Caco-2 (cell line): ENCODE measurements at regions not wholly inside any gene's neighbourhood (a gene's known extent, or its start where the extent isn't known, plus 50 kb on each side); places are given as distances from the start of the nearest gene placed in this dataset.

ENCODE experiments used
- BruUV-seq: library from RNA; stranded (reverse); fragments of 400-500 nt; replicated peaks from 2 replicates; lab custom pipeline; 2021; lab: Mats Ljungman, UMichigan
- CTCF ChIA-PET: fragments of 300-600 bp; sonication (Branson Sonifier 250); formaldehyde crosslinking; loops from one replicate; lab custom pipeline; 2022; ENCODE audit warnings: antibody characterized with exemption; lab: Charles Lee
- POLR2A ChIA-PET: fragments of 300-600 bp; sonication (Branson Sonifier 250); formaldehyde crosslinking; loops from one replicate; lab custom pipeline; 2022; ENCODE audit warnings: antibody characterized with exemption; lab: Charles Lee
- DNase-seq, 2 experiments: peaks; one replicate each; pipeline versions ENCODE4 v3.0.0 to v3.0.0-alpha.2; 2020 to 2022
- H3K27me3 ChIP-seq: replicated peaks from 2 replicates; pipeline ENCODE4 v1.6.0; 2011; ENCODE audit warnings: low read length; ENCODE audit not compliant: control insufficient read depth, insufficient read depth
- H3K36me3 ChIP-seq: 2 replicates; pipeline ENCODE4 v1.5.1; 2011; ENCODE audit warnings: low read length; ENCODE audit not compliant: control insufficient read depth, insufficient read depth
- H3K4me1 ChIP-seq: fragments of 250-450 bp; sonication (Bioruptor Pico); 2 replicates; pipeline ENCODE4 v1.5.1; 2020; ENCODE audit warnings: mild to moderate bottlenecking
- H3K4me3 ChIP-seq: 2 replicates; pipeline ENCODE4 v1.5.1; 2011; ENCODE audit warnings: low read depth, mild to moderate bottlenecking, control low read depth, low read length
- H3K9me3 ChIP-seq: fragments of 250-450 bp; sonication (Bioruptor Pico); 2 replicates; pipeline ENCODE4 v1.5.1; 2020; ENCODE audit warnings: mild to moderate bottlenecking, moderate library complexity
- H3K27ac Mint-ChIP-seq: one replicate; pipeline ENCODE4 v1.8.0; 2022; ENCODE audit warnings: mixed read lengths; ENCODE audit not compliant: unreplicated experiment
- H3K27me3 Mint-ChIP-seq: one replicate; pipeline ENCODE4 v1.8.0; 2022; ENCODE audit warnings: mixed read lengths; ENCODE audit not compliant: insufficient read depth, unreplicated experiment
- H3K36me3 Mint-ChIP-seq: one replicate; pipeline ENCODE4 v1.8.0; 2022; ENCODE audit warnings: mild to moderate bottlenecking, mixed read lengths; ENCODE audit not compliant: insufficient read depth, unreplicated experiment
- H3K4me1 Mint-ChIP-seq: one replicate; pipeline ENCODE4 v1.8.0; 2022; ENCODE audit warnings: low read depth, mixed read lengths; ENCODE audit not compliant: unreplicated experiment
- H3K4me3 Mint-ChIP-seq: one replicate; pipeline ENCODE4 v1.8.0; 2022; ENCODE audit warnings: mild to moderate bottlenecking, moderate library complexity, mixed read lengths; ENCODE audit not compliant: unreplicated experiment
- H3K9me3 Mint-ChIP-seq: one replicate; pipeline ENCODE4 v1.8.0; 2022; ENCODE audit warnings: mixed read lengths; ENCODE audit not compliant: unreplicated experiment
- intact Hi-C: fragments of 100-400 bp; cut with micrococcal nuclease; formaldehyde crosslinking; loops from one replicate; pipeline ENCODE4 v1.10.0; 2022; ENCODE audit not compliant: unreplicated experiment
- TF ChIP-seq, protein P1 (sequence below), 2 experiments: fragments of 200-600 bp in 1 of 2; IDR thresholded peaks; 1 replicate in 1 of 2; 2 replicates in 1 of 2; pipeline versions ENCODE4 v1.5.1 to v1.8.0; 2011 to 2022; ENCODE audit warnings: antibody characterized with exemption in 1 of 2, control low read depth in 1 of 2, inconsistent platforms in 1 of 2, low read depth in 1 of 2, low read length in 1 of 2, mild to moderate bottlenecking in 1 of 2, moderate library complexity in 1 of 2; ENCODE audit not compliant: insufficient read depth in 1 of 2, severe bottlenecking in 1 of 2, unreplicated experiment in 1 of 2

DNA sequence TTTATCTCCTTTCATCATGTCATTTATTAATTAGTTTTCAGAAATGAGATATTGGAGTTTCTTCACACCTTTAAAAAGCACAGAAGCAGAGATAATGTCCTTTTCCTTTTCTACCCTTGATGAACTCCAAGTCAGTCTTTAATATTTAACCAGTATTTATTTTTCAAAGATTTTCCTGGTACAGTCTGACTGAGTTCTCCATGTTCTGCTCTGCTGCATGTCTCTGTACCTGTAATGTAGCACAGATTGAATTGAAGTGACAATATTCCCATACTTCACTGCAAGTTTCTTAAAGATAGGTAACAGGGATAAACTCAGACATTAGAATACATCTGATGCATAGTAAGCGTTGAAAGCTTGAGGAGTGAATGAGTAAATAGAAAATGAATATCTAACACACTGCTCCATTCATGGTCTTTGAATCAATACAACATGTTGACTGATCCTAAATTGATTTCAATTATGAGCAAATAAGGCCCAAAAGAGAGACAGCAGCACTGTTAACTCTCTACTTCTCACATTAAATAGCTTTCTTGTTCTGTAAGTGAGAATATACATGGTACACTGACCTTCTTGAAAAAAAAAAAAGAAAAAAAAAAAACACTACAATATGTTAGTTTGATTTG lies 1323.6 kb upstream of the PRR20A start:
- H3K27ac Mint-ChIP-seq: no peak overlapping the region
- H3K27me3 ChIP-seq: no peaks in the 10 kb centered on the region
- no peaks in the 10 kb centered on the region for H3K36me3 ChIP-seq
- no peak overlapping the region for H3K4me3 ChIP-seq
- CTCF ChIA-PET: no interaction called here
- H3K4me1 ChIP-seq: no peaks in the 10 kb centered on the region
- intact Hi-C loops: no loop called here
- peaks cover 19% of the 10 kb centered on the region for H3K9me3 Mint-ChIP-seq
- H3K36me3 Mint-ChIP-seq: no peaks in the 10 kb centered on the region
- POLR2A ChIA-PET: no interaction called here
- no peaks in the 10 kb centered on the region for H3K9me3 ChIP-seq
- H3K4me3 Mint-ChIP-seq: no peak overlapping the region
- BruUV-seq: no TSS peak
- DNase-seq: no peak
- TF ChIP-seq, protein P1, sequence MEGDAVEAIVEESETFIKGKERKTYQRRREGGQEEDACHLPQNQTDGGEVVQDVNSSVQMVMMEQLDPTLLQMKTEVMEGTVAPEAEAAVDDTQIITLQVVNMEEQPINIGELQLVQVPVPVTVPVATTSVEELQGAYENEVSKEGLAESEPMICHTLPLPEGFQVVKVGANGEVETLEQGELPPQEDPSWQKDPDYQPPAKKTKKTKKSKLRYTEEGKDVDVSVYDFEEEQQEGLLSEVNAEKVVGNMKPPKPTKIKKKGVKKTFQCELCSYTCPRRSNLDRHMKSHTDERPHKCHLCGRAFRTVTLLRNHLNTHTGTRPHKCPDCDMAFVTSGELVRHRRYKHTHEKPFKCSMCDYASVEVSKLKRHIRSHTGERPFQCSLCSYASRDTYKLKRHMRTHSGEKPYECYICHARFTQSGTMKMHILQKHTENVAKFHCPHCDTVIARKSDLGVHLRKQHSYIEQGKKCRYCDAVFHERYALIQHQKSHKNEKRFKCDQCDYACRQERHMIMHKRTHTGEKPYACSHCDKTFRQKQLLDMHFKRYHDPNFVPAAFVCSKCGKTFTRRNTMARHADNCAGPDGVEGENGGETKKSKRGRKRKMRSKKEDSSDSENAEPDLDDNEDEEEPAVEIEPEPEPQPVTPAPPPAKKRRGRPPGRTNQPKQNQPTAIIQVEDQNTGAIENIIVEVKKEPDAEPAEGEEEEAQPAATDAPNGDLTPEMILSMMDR (IDR thresholded peaks at IDR 0.05; ENCODE audit: insufficient read depth in 1 of 2, low read depth in 1 of 2, low read length in 1 of 2, severe bottlenecking in 1 of 2, unreplicated experiment in 1 of 2): no peak
- no peaks in the 10 kb centered on the region for H3K27me3 Mint-ChIP-seq
- H3K4me1 Mint-ChIP-seq: no peaks in the 10 kb centered on the region

DNA sequence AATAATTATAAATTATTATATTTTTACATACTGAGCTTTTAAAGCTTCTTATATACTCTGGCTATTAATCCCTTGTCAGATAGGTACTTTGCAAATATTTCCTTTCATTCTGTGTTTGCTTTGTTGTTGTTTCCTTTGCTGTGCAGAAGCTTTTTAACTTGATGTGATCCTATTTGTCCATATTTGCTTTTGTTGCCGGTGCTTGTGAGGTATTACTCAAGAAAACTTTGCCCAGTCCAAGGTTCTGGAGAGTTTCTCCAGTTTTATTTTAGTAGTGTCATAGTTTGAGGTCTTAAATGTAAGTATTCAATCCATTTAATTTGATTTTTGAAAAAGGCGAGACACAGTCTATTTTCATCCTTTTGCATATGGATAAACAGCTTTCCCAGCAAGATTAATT lies 1319.9 kb upstream of the PRR20A start:
- Histone ChIP-seq H3K4me1 (no peaks in the 10 kb centered on the region), H3K27me3 (no peaks in the 10 kb centered on the region), H3K9me3 (no peaks in the 10 kb centered on the region), H3K36me3 (no peaks in the 10 kb centered on the region), H3K4me3 (no peak overlapping the region)
- DNase-seq: no peak
- CTCF ChIA-PET: no interaction called here
- TF ChIP-seq, protein P1 (IDR thresholded peaks at IDR 0.05; ENCODE audit: insufficient read depth in 1 of 2, low read depth in 1 of 2, low read length in 1 of 2, severe bottlenecking in 1 of 2, unreplicated experiment in 1 of 2): no peak
- no peaks in the 10 kb centered on the region for H3K27me3 Mint-ChIP-seq
- H3K4me3 Mint-ChIP-seq: no peak overlapping the region
- H3K36me3 Mint-ChIP-seq: no peaks in the 10 kb centered on the region
- intact Hi-C loops: no loop called here
- H3K27ac Mint-ChIP-seq: no peak overlapping the region
- H3K9me3 Mint-ChIP-seq: peaks cover 8% of the 10 kb centered on the region
- POLR2A ChIA-PET: no interaction called here
- BruUV-seq: no TSS peak
- no peaks in the 10 kb centered on the region for H3K4me1 Mint-ChIP-seq

DNA sequence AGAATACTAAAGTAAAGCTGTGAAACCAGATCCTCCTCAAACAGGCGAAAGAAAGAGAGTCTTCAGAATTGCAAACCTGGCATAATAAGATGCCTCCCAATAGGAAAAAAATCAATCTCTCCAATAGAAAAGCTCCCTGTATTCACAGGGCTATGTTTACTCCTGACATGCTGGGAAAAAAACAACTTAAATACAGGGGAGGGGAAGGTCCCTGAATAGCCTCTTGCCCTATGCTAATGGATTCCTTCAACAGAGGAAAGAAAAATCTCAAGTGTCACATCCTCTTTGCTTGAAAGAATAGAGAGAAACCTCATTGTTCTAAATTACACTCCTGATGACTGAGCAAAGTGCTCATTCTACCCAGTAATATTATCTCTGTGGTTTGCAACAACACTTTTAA lies 1271.1 kb upstream of the PRR20A start:
- Histone ChIP-seq H3K4me3 (no peak overlapping the region), H3K9me3 (no peaks in the 10 kb centered on the region; the same call in 1 of the 2 replicates), H3K27me3 (no peaks in the 10 kb centered on the region), H3K4me1 (no peaks in the 10 kb centered on the region), H3K36me3 (no peaks in the 10 kb centered on the region)
- no peaks in the 10 kb centered on the region for H3K4me1 Mint-ChIP-seq
- H3K27me3 Mint-ChIP-seq: no peaks in the 10 kb centered on the region
- H3K4me3 Mint-ChIP-seq: no peak overlapping the region
- no peak for DNase-seq
- ChIA-PET POLR2A (no interaction called here), CTCF (no interaction called here)
- no peaks in the 10 kb centered on the region for H3K36me3 Mint-ChIP-seq
- BruUV-seq: no TSS peak
- no peak overlapping the region for H3K27ac Mint-ChIP-seq
- TF ChIP-seq, protein P1 (IDR thresholded peaks at IDR 0.05; ENCODE audit: insufficient read depth in 1 of 2, low read depth in 1 of 2, low read length in 1 of 2, severe bottlenecking in 1 of 2, unreplicated experiment in 1 of 2): no peak
- intact Hi-C loops: loop anchor here (2.0 kb wide), 1 partner anchor 21 kb away; no protein-coding TSS in a partner anchor
- peaks cover 14% of the 10 kb centered on the region for H3K9me3 Mint-ChIP-seq
